Caco-2 (cell line): ENCODE measurements at regions not wholly inside any gene's neighbourhood (a gene's known extent, or its start where the extent isn't known, plus 50 kb on each side); places are given as distances from the start of the nearest gene placed in this dataset.

Source experiments
- BruUV-seq: library from RNA; stranded (reverse); fragments of 400-500 nt; replicated peaks from 2 replicates; lab custom pipeline; 2021; lab: Mats Ljungman, UMichigan
- CTCF ChIA-PET: fragments of 300-600 bp; sonication (Branson Sonifier 250); formaldehyde crosslinking; loops from one replicate; lab custom pipeline; 2022; ENCODE audit warnings: antibody characterized with exemption; lab: Charles Lee
- POLR2A ChIA-PET: fragments of 300-600 bp; sonication (Branson Sonifier 250); formaldehyde crosslinking; loops from one replicate; lab custom pipeline; 2022; ENCODE audit warnings: antibody characterized with exemption; lab: Charles Lee
- DNase-seq, 2 experiments: peaks; one replicate each; pipeline versions ENCODE4 v3.0.0 to v3.0.0-alpha.2; 2020 to 2022
- H3K27me3 ChIP-seq: replicated peaks from 2 replicates; pipeline ENCODE4 v1.6.0; 2011; ENCODE audit warnings: low read length; ENCODE audit not compliant: control insufficient read depth, insufficient read depth
- H3K36me3 ChIP-seq: 2 replicates; pipeline ENCODE4 v1.5.1; 2011; ENCODE audit warnings: low read length; ENCODE audit not compliant: control insufficient read depth, insufficient read depth
- H3K4me1 ChIP-seq: fragments of 250-450 bp; sonication (Bioruptor Pico); 2 replicates; pipeline ENCODE4 v1.5.1; 2020; ENCODE audit warnings: mild to moderate bottlenecking
- H3K4me3 ChIP-seq: 2 replicates; pipeline ENCODE4 v1.5.1; 2011; ENCODE audit warnings: low read depth, mild to moderate bottlenecking, control low read depth, low read length
- H3K9me3 ChIP-seq: fragments of 250-450 bp; sonication (Bioruptor Pico); 2 replicates; pipeline ENCODE4 v1.5.1; 2020; ENCODE audit warnings: mild to moderate bottlenecking, moderate library complexity
- H3K27ac Mint-ChIP-seq: one replicate; pipeline ENCODE4 v1.8.0; 2022; ENCODE audit warnings: mixed read lengths; ENCODE audit not compliant: unreplicated experiment
- H3K27me3 Mint-ChIP-seq: one replicate; pipeline ENCODE4 v1.8.0; 2022; ENCODE audit warnings: mixed read lengths; ENCODE audit not compliant: insufficient read depth, unreplicated experiment
- H3K36me3 Mint-ChIP-seq: one replicate; pipeline ENCODE4 v1.8.0; 2022; ENCODE audit warnings: mild to moderate bottlenecking, mixed read lengths; ENCODE audit not compliant: insufficient read depth, unreplicated experiment
- H3K4me1 Mint-ChIP-seq: one replicate; pipeline ENCODE4 v1.8.0; 2022; ENCODE audit warnings: low read depth, mixed read lengths; ENCODE audit not compliant: unreplicated experiment
- H3K4me3 Mint-ChIP-seq: one replicate; pipeline ENCODE4 v1.8.0; 2022; ENCODE audit warnings: mild to moderate bottlenecking, moderate library complexity, mixed read lengths; ENCODE audit not compliant: unreplicated experiment
- H3K9me3 Mint-ChIP-seq: one replicate; pipeline ENCODE4 v1.8.0; 2022; ENCODE audit warnings: mixed read lengths; ENCODE audit not compliant: unreplicated experiment
- CTCF ChIP-seq, 2 experiments: fragments of 200-600 bp in 1 of 2; IDR thresholded peaks; 1 replicate in 1 of 2; 2 replicates in 1 of 2; pipeline versions ENCODE4 v1.5.1 to v1.8.0; 2011 to 2022; ENCODE audit warnings: antibody characterized with exemption in 1 of 2, control low read depth in 1 of 2, inconsistent platforms in 1 of 2, low read depth in 1 of 2, low read length in 1 of 2, mild to moderate bottlenecking in 1 of 2, moderate library complexity in 1 of 2; ENCODE audit not compliant: insufficient read depth in 1 of 2, severe bottlenecking in 1 of 2, unreplicated experiment in 1 of 2
- intact Hi-C: fragments of 100-400 bp; cut with micrococcal nuclease; formaldehyde crosslinking; loops from one replicate; pipeline ENCODE4 v1.10.0; 2022; ENCODE audit not compliant: unreplicated experiment

GRCh38 chr2:182646763-182647498, 69.1 kb upstream of the DNAJC10 start:
- H3K27me3 ChIP-seq: no peaks in the 10 kb centered on the region
- POLR2A ChIA-PET: no interaction called here
- intact Hi-C loops: loop anchor here (10.0 kb wide), 2 partner anchors 152 to 262 kb away; no protein-coding TSS in a partner anchor
- H3K4me1 ChIP-seq: no peaks in the 10 kb centered on the region
- H3K9me3 ChIP-seq: no peaks in the 10 kb centered on the region
- Mint-ChIP-seq H3K27me3 (no peaks in the 10 kb centered on the region), H3K4me3 (no peak overlapping the region), H3K9me3 (no peaks in the 10 kb centered on the region), H3K36me3 (no peaks in the 10 kb centered on the region), H3K27ac (no peak overlapping the region), H3K4me1 (no peaks in the 10 kb centered on the region)
- CTCF ChIA-PET: interaction anchor here (1.0 kb wide), 1 partner anchor 10 kb away, joined by 3 read pairs; no protein-coding TSS in a partner anchor
- DNase-seq: no peak
- no TSS peak for BruUV-seq
- H3K36me3 ChIP-seq: no peaks in the 10 kb centered on the region
- no peak overlapping the region for H3K4me3 ChIP-seq
- no peak for TF ChIP-seq CTCF (IDR thresholded peaks at IDR 0.05; ENCODE audit: insufficient read depth in 1 of 2, low read depth in 1 of 2, low read length in 1 of 2, severe bottlenecking in 1 of 2, unreplicated experiment in 1 of 2)

GRCh38 chr2:182647499-182647787, 68.6 kb upstream of the DNAJC10 start:
- BruUV-seq: no TSS peak
- Mint-ChIP-seq H3K27me3 (no peaks in the 10 kb centered on the region), H3K36me3 (no peaks in the 10 kb centered on the region), H3K27ac (no peak overlapping the region), H3K9me3 (no peaks in the 10 kb centered on the region), H3K4me1 (no peaks in the 10 kb centered on the region), H3K4me3 (no peak overlapping the region)
- no peak for DNase-seq
- no peaks in the 10 kb centered on the region for H3K4me1 ChIP-seq
- H3K4me3 ChIP-seq: no peak overlapping the region
- intact Hi-C loops: loop anchor here (10.0 kb wide), 2 partner anchors 153 to 263 kb away; no protein-coding TSS in a partner anchor
- H3K27me3 ChIP-seq: no peaks in the 10 kb centered on the region
- CTCF ChIA-PET: interaction anchor here (0.7 to 1.0 kb wide), 2 partner anchors 11 to 851 kb away, joined by 3 read pairs; no protein-coding TSS in a partner anchor
- H3K36me3 ChIP-seq: no peaks in the 10 kb centered on the region
- no peak for TF ChIP-seq CTCF (IDR thresholded peaks at IDR 0.05; ENCODE audit: insufficient read depth in 1 of 2, low read depth in 1 of 2, low read length in 1 of 2, severe bottlenecking in 1 of 2, unreplicated experiment in 1 of 2)
- no peaks in the 10 kb centered on the region for H3K9me3 ChIP-seq
- POLR2A ChIA-PET: no interaction called here

GRCh38 chr2:182649316-182649715, 66.7 kb upstream of the DNAJC10 start:
- BruUV-seq: no TSS peak
- no peaks in the 10 kb centered on the region for H3K27me3 ChIP-seq
- Mint-ChIP-seq H3K4me3 (no peak overlapping the region), H3K4me1 (no peaks in the 10 kb centered on the region), H3K27ac (no peak overlapping the region), H3K9me3 (no peaks in the 10 kb centered on the region), H3K27me3 (no peaks in the 10 kb centered on the region), H3K36me3 (no peaks in the 10 kb centered on the region)
- peak; percentile 47 to 53 for DNase-seq
- ChIA-PET POLR2A (no interaction called here), CTCF (interaction anchor here (0.6 to 2.5 kb wide), 8 partner anchors 13 to 458 kb away, joined by 3 to 19 read pairs (median 4); no protein-coding TSS in a partner anchor)
- H3K4me3 ChIP-seq: no peak overlapping the region
- no peaks in the 10 kb centered on the region for H3K4me1 ChIP-seq
- no peaks in the 10 kb centered on the region for H3K36me3 ChIP-seq
- TF ChIP-seq CTCF (IDR thresholded peaks at IDR 0.05; ENCODE audit: insufficient read depth in 1 of 2, low read depth in 1 of 2, low read length in 1 of 2, severe bottlenecking in 1 of 2, unreplicated experiment in 1 of 2): peak; percentile 30 to 58
- no peaks in the 10 kb centered on the region for H3K9me3 ChIP-seq
- intact Hi-C loops: loop anchor here (1.0 to 10.0 kb wide), 4 partner anchors 39 to 265 kb away; no protein-coding TSS in a partner anchor
